A673 (cell line): ENCODE measurements at regions not wholly inside any gene's neighbourhood (a gene's known extent, or its start where the extent isn't known, plus 50 kb on each side); places are given as distances from the start of the nearest gene placed in this dataset.

Experiments used
- BruUV-seq: library from RNA; stranded (reverse); fragments of 400-500 nt; replicated peaks from 2 replicates; lab custom pipeline; 2021; lab: Mats Ljungman, UMichigan
- CTCF ChIA-PET: fragments of 300-600 bp; sonication (Branson Sonifier 250); formaldehyde crosslinking; loops from one replicate; lab custom pipeline; 2022; ENCODE audit warnings: antibody characterized with exemption; lab: Charles Lee
- POLR2A ChIA-PET: fragments of 300-600 bp; sonication (Branson Sonifier 250); formaldehyde crosslinking; loops from one replicate; lab custom pipeline; 2022; ENCODE audit warnings: antibody characterized with exemption; ENCODE audit not compliant: low non-redundant PET; lab: Charles Lee
- DNase-seq: peaks from one replicate; pipeline ENCODE4 v3.0.0-alpha.2; 2015; ENCODE audit warnings: low spot score
- H3K27ac ChIP-seq: fragments of 200-600 bp; sonication (generic); 2 replicates; pipeline ENCODE4 v1.5.1; 2016; ENCODE audit warnings: mixed run types, low read depth, mild to moderate bottlenecking, mixed read lengths, antibody characterized with exemption, low read length; ENCODE audit not compliant: poor library complexity, severe bottlenecking
- H3K27me3 ChIP-seq: fragments of 200-600 bp; sonication (generic); replicated peaks from 2 replicates; pipeline ENCODE4 v1.6.1; 2017; ENCODE audit warnings: mixed run types, low read depth, mild to moderate bottlenecking, mixed read lengths, antibody characterized with exemption, low read length; ENCODE audit not compliant: insufficient read depth, poor library complexity
- H3K36me3 ChIP-seq: fragments of 200-600 bp; sonication (generic); 2 replicates; pipeline ENCODE4 v1.6.1; 2016; ENCODE audit warnings: mixed run types, mild to moderate bottlenecking, mixed read lengths, antibody characterized with exemption, low read length; ENCODE audit not compliant: insufficient read depth, poor library complexity, severe bottlenecking
- H3K4me1 ChIP-seq: fragments of 200-600 bp; sonication (generic); 2 replicates; pipeline ENCODE4 v1.6.1; 2017; ENCODE audit warnings: mixed run types, mild to moderate bottlenecking, mixed read lengths, antibody characterized with exemption, low read length; ENCODE audit not compliant: insufficient read depth, poor library complexity, severe bottlenecking
- H3K4me3 ChIP-seq: fragments of 200-600 bp; sonication (generic); 2 replicates; pipeline ENCODE4 v1.5.1; 2016; ENCODE audit warnings: low read depth, mixed run types, mild to moderate bottlenecking, mixed read lengths, low read length; ENCODE audit not compliant: poor library complexity, severe bottlenecking
- H3K9me3 ChIP-seq: fragments of 200-600 bp; sonication (generic); 2 replicates; pipeline ENCODE4 v1.6.1; 2016; ENCODE audit warnings: mixed run types, low read depth, mild to moderate bottlenecking, mixed read lengths, antibody characterized with exemption, low read length; ENCODE audit not compliant: poor library complexity, severe bottlenecking
- EZH2 ChIP-seq: fragments of 200-600 bp; sonication (generic); IDR thresholded peaks from 2 replicates; pipeline ENCODE4 v1.6.1; 2017; ENCODE audit warnings: borderline replicate concordance, low read depth, mild to moderate bottlenecking, mixed read lengths, antibody characterized with exemption, low read length; ENCODE audit not compliant: poor library complexity, severe bottlenecking
- intact Hi-C: fragments of 100-400 bp; cut with micrococcal nuclease; formaldehyde crosslinking; loops from one replicate; pipeline ENCODE4 v1.10.0; 2022; ENCODE audit not compliant: unreplicated experiment
- TF ChIP-seq, protein P1 (sequence below): fragments of 300-800, 200-600 bp; sonication (generic); conservative IDR thresholded peaks from 2 replicates; pipeline ENCODE4 v1.5.1; 2017; ENCODE audit warnings: low read depth, mild to moderate bottlenecking, antibody characterized with exemption, low read length, moderate library complexity, mixed read lengths

DNA sequence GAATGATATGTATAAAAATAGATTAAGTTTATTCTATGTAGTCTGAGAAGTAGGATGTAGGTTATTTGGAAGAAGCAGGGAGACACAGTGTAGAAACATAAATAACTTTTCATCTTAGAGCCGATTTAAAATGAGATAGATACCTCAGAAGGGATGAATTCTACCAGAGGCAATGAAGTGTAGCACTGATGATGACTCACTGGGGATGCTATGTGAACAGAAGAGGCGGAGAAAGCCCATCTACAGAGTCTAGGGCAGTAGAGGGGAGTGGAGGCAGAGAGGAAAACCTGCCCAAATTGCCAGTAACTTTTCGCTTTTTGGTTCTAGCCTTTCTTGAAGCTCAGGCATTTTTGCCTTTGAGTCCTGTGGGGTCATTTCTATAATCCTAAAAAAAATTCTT is 451.8 kb downstream of the ATP23 start:
- Histone ChIP-seq H3K4me3 (no peak overlapping the region), H3K4me1 (no peaks in the 10 kb centered on the region), H3K9me3 (no peaks in the 10 kb centered on the region), H3K27ac (no peak overlapping the region), H3K36me3 (no peaks in the 10 kb centered on the region), H3K27me3 (no peaks in the 10 kb centered on the region)
- no TSS peak for BruUV-seq
- CTCF ChIA-PET: no interaction called here
- no peak for TF ChIP-seq EZH2
- TF ChIP-seq, protein P1, sequence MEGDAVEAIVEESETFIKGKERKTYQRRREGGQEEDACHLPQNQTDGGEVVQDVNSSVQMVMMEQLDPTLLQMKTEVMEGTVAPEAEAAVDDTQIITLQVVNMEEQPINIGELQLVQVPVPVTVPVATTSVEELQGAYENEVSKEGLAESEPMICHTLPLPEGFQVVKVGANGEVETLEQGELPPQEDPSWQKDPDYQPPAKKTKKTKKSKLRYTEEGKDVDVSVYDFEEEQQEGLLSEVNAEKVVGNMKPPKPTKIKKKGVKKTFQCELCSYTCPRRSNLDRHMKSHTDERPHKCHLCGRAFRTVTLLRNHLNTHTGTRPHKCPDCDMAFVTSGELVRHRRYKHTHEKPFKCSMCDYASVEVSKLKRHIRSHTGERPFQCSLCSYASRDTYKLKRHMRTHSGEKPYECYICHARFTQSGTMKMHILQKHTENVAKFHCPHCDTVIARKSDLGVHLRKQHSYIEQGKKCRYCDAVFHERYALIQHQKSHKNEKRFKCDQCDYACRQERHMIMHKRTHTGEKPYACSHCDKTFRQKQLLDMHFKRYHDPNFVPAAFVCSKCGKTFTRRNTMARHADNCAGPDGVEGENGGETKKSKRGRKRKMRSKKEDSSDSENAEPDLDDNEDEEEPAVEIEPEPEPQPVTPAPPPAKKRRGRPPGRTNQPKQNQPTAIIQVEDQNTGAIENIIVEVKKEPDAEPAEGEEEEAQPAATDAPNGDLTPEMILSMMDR: no peak
- intact Hi-C loops: no loop called here
- POLR2A ChIA-PET: no interaction called here
- no peak for DNase-seq

DNA sequence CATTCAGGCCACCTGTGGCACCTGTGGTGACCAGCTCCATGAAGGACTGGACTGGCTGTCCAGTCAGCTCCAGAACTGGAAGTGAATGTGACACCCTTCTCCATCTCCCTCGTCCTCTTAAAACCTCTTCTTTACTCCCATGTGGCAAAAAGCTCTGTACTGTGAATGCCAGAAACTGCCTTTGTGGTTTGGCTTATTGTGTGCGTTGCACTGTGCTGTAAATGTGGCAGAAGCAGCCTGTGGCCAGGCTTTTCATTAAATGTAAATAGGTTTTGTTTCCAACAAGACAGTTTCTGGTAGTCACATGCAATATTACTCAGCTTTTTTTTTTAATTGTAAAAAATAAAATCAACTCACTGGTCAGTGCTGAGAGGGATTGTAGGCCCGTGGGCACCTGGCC is 453.7 kb downstream of the ATP23 start:
- H3K9me3 ChIP-seq: no peaks in the 10 kb centered on the region
- H3K4me1 ChIP-seq: no peaks in the 10 kb centered on the region
- H3K27me3 ChIP-seq: no peaks in the 10 kb centered on the region
- H3K27ac ChIP-seq: no peak overlapping the region
- POLR2A ChIA-PET: no interaction called here
- TF ChIP-seq EZH2: no peak
- TF ChIP-seq, protein P1: no peak
- BruUV-seq: no TSS peak
- no peak overlapping the region for H3K4me3 ChIP-seq
- intact Hi-C loops: no loop called here
- no peak for DNase-seq
- H3K36me3 ChIP-seq: no peaks in the 10 kb centered on the region
- CTCF ChIA-PET: no interaction called here

GRCh38 chr12:58395470-58395869 is 454.1 kb downstream of the ATP23 start:
- H3K4me3 ChIP-seq: no peak overlapping the region
- intact Hi-C loops: no loop called here
- no peaks in the 10 kb centered on the region for H3K4me1 ChIP-seq
- ChIA-PET POLR2A (no interaction called here), CTCF (no interaction called here)
- no peaks in the 10 kb centered on the region for H3K9me3 ChIP-seq
- no TSS peak for BruUV-seq
- no peaks in the 10 kb centered on the region for H3K36me3 ChIP-seq
- TF ChIP-seq, protein P1: no peak
- no peak for TF ChIP-seq EZH2
- no peak for DNase-seq
- no peaks in the 10 kb centered on the region for H3K27me3 ChIP-seq
- no peak overlapping the region for H3K27ac ChIP-seq
